Endothelial cell of umbilical vein (primary cell): ENCODE measurements at regions not wholly inside any gene's neighbourhood (a gene's known extent, or its start where the extent isn't known, plus 50 kb on each side); places are given as distances from the start of the nearest gene placed in this dataset.

ENCODE experiments used
- BruUV-seq: library from RNA; stranded (reverse); fragments of 400-500 nt; replicated peaks from 2 replicates; lab custom pipeline; 2021; lab: Mats Ljungman, UMichigan
- CTCF ChIA-PET: fragments of 300-600, 350-600 bp; sonication (Branson Sonifier 250); formaldehyde crosslinking; loops from one replicate; lab custom pipeline; 2021; ENCODE audit warnings: antibody characterized with exemption, inconsistent platforms; lab: Charles Lee
- POLR2A ChIA-PET: fragments of 300-600, 350-600 bp; sonication (Branson Sonifier 250); formaldehyde crosslinking; loops from one replicate; lab custom pipeline; 2021; ENCODE audit warnings: antibody characterized with exemption, inconsistent platforms; lab: Charles Lee
- DNase-seq: peaks from one replicate; pipeline ENCODE4 v3.0.0-alpha.2; 2011; ENCODE audit warnings: low read depth, low spot score
- FAIRE-seq: peaks from 2 replicates; lab custom pipeline; 2011; peaks lifted over from hg19 to GRCh38; lab: Jason Lieb, UNC
- H2AFZ ChIP-seq: 2 replicates; pipeline ENCODE4 v1.6.0; 2012; ENCODE audit warnings: low read depth, low read length, control low read depth, inconsistent platforms
- H3K27ac ChIP-seq: 2 replicates; pipeline ENCODE4 v1.5.1; 2011; ENCODE audit warnings: low read depth, mild to moderate bottlenecking, control low read depth, low read length, moderate library complexity; ENCODE audit not compliant: insufficient read depth
- H3K27me3 ChIP-seq, 2 experiments: 2 replicates each; pipeline versions ENCODE4 v1.6.0 to v1.6.1; 2011; ENCODE audit warnings: low read length in 2 of 2, mixed read lengths in 1 of 2; ENCODE audit not compliant: control insufficient read depth in 2 of 2, insufficient read depth in 2 of 2
- H3K36me3 ChIP-seq, 2 experiments: 2 replicates in 1 of 2; 3 replicates in 1 of 2; pipeline ENCODE4 v1.5.1; 2011; ENCODE audit warnings: low read length in 2 of 2, mild to moderate bottlenecking in 1 of 2, moderate library complexity in 1 of 2; ENCODE audit not compliant: control insufficient read depth in 2 of 2, insufficient read depth in 2 of 2; ENCODE audit errors: extremely low read depth in 1 of 2
- H3K4me1 ChIP-seq: 3 replicates; pipeline ENCODE4 v1.5.1; 2011; ENCODE audit warnings: mild to moderate bottlenecking, low read length; ENCODE audit not compliant: control insufficient read depth, insufficient read depth; ENCODE audit errors: extremely low read depth
- H3K4me2 ChIP-seq: 2 replicates; pipeline ENCODE4 v1.6.1; 2011; ENCODE audit warnings: low read length, control low read depth, mixed read lengths; ENCODE audit not compliant: insufficient read depth
- H3K4me3 ChIP-seq, 3 experiments: fragments of 200-600 bp in 1 of 3; sonication (generic), shearing (Covaris generic) in 1 of 3; replicated peaks in 1 of 3; 2 replicates each; pipeline ENCODE4 v1.5.1; 2011 to 2016; ENCODE audit warnings: control low read depth in 3 of 3, low read length in 3 of 3, mild to moderate bottlenecking in 2 of 3, inconsistent platforms in 1 of 3, low read depth in 1 of 3, moderate library complexity in 1 of 3; ENCODE audit not compliant: insufficient read depth in 1 of 3
- H3K79me2 ChIP-seq: 2 replicates; pipeline ENCODE4 v1.6.0; 2012; ENCODE audit warnings: low read length, inconsistent platforms; ENCODE audit not compliant: control insufficient read depth, insufficient read depth
- H3K9ac ChIP-seq: replicated peaks from 2 replicates; pipeline ENCODE3; 2011; ENCODE audit warnings: low read length, control low read depth; ENCODE audit not compliant: insufficient read depth; ENCODE audit errors: extremely low read depth
- H3K9me1 ChIP-seq: replicated peaks from 3 replicates; pipeline ENCODE4 v1.6.0; 2011; ENCODE audit warnings: mild to moderate bottlenecking, low read length; ENCODE audit not compliant: control insufficient read depth, insufficient read depth; ENCODE audit errors: extremely low read depth
- H3K9me3 ChIP-seq: replicated peaks from 2 replicates; pipeline ENCODE4 v1.5.1; 2012; ENCODE audit warnings: low read length, inconsistent platforms; ENCODE audit not compliant: control insufficient read depth, insufficient read depth
- H4K20me1 ChIP-seq: replicated peaks from 2 replicates; pipeline ENCODE3; 2011; ENCODE audit warnings: mild to moderate bottlenecking, low read length; ENCODE audit not compliant: control insufficient read depth, insufficient read depth; ENCODE audit errors: extremely low read depth
- CTCF ChIP-seq, 2 donors: IDR thresholded peaks; 1 replicate in 1 of 2; 2 replicates in 1 of 2; pipeline ENCODE4 v1.5.1; 2011; ENCODE audit warnings: low read length in 2 of 2, mild to moderate bottlenecking in 2 of 2, moderate library complexity in 2 of 2, control low read depth in 1 of 2, inconsistent platforms in 1 of 2, low read depth in 1 of 2; ENCODE audit not compliant: insufficient read depth in 1 of 2; ENCODE audit errors: extremely low read depth in 1 of 2
- EZH2 ChIP-seq: IDR thresholded peaks from 2 replicates; pipeline ENCODE4 v1.6.1; 2012; ENCODE audit warnings: borderline replicate concordance, low read depth, mild to moderate bottlenecking, moderate library complexity, low read length, inconsistent platforms; ENCODE audit not compliant: severe bottlenecking
- FOS ChIP-seq: IDR thresholded peaks from 2 replicates; pipeline ENCODE4 v1.6.1; 2011; ENCODE audit warnings: mild to moderate bottlenecking, low read length, moderate library complexity, borderline replicate concordance; ENCODE audit not compliant: insufficient read depth
- GATA2 ChIP-seq: IDR thresholded peaks from 2 replicates; pipeline ENCODE4 v1.7.0; 2011; ENCODE audit warnings: low read depth, mild to moderate bottlenecking, moderate library complexity, mixed read lengths, low read length; ENCODE audit not compliant: insufficient read length, insufficient read depth
- JUN ChIP-seq: IDR thresholded peaks from 2 replicates; pipeline ENCODE4 v1.6.1; 2011; ENCODE audit warnings: borderline replicate concordance, low read depth; ENCODE audit not compliant: insufficient read length, insufficient read depth
- MAX ChIP-seq: IDR thresholded peaks from 2 replicates; pipeline ENCODE4 v1.6.1; 2011; ENCODE audit not compliant: insufficient read depth, insufficient read length
- MYC ChIP-seq: IDR thresholded peaks from one replicate; pipeline ENCODE4 v1.6.1; 2011; ENCODE audit warnings: mild to moderate bottlenecking, low read depth, low read length
- POLR2A ChIP-seq: IDR thresholded peaks from 2 replicates; pipeline ENCODE4 v1.6.1; 2012; ENCODE audit warnings: low read depth, mild to moderate bottlenecking, control low read depth, low read length
- POLR2AphosphoS5 ChIP-seq: IDR thresholded peaks from 2 replicates; pipeline ENCODE4 v1.6.1; 2012; ENCODE audit warnings: low read depth, mild to moderate bottlenecking, control low read depth, low read length, moderate library complexity; ENCODE audit not compliant: insufficient read depth
- dilution Hi-C: fragments of 300-500 bp; cut with MboI; formaldehyde crosslinking; loops from one replicate; pipeline ENCODE4 v1.15.0; 2019; ENCODE audit warnings: low sequenced_read_pairs; ENCODE audit not compliant: extremely low pct_ligation_motif_present
- intact Hi-C: fragments of 100-400 bp; cut with micrococcal nuclease; formaldehyde crosslinking; loops from one replicate; pipeline ENCODE4 v1.10.0; 2022

GRCh38 chr1:178645157-178645807 is 79.8 kb upstream of the RALGPS2 start:
- dilution Hi-C loops: no loop called here
- POLR2A ChIA-PET: no interaction called here
- CTCF ChIA-PET: no interaction called here

More at GRCh38 chr1:178645157-178645807, 79.8 kb upstream of the RALGPS2 start:
- H3K27me3 ChIP-seq: peaks cover 0 to 7% of the 10 kb centered on the region in 2 experiments
- TF ChIP-seq CTCF (IDR thresholded peaks at IDR 0.05; ENCODE audit: extremely low read depth in 1 of 2, insufficient read depth in 1 of 2, low read depth in 1 of 2, low read length in 2 of 2): no peak
- no peak for TF ChIP-seq POLR2A
- no peak for TF ChIP-seq FOS
- TF ChIP-seq EZH2: no peak
- no peak for TF ChIP-seq MYC
- TF ChIP-seq POLR2AphosphoS5: no peak
- TF ChIP-seq JUN: no peak
- no peak for TF ChIP-seq GATA2
- no peak for TF ChIP-seq MAX
- no peaks in the 10 kb centered on the region for H3K36me3 ChIP-seq
- no peak overlapping the region for H3K4me3 ChIP-seq
- no TSS peak for BruUV-seq
- no peaks in the 10 kb centered on the region for H4K20me1 ChIP-seq
- H3K9ac ChIP-seq: no peak overlapping the region
- DNase-seq (no peak), FAIRE-seq (no peak)
- H3K79me2 ChIP-seq: no peaks in the 10 kb centered on the region
- intact Hi-C loops: no loop called here
- H2AFZ ChIP-seq: no peak overlapping the region
- H3K9me3 ChIP-seq: no peaks in the 10 kb centered on the region
- no peak overlapping the region for H3K4me2 ChIP-seq
- H3K9me1 ChIP-seq: no peaks in the 10 kb centered on the region
- H3K27ac ChIP-seq: no peak overlapping the region
- H3K4me1 ChIP-seq: peaks cover 3% of the 10 kb centered on the region
